HG02852 (cell line): ENCODE measurements at regions not wholly inside any gene's neighbourhood (a gene's known extent, or its start where the extent isn't known, plus 50 kb on each side); places are given as distances from the start of the nearest gene placed in this dataset.

Experiments
- ATAC-seq: cut with Tn5 transposase; IDR thresholded peaks from one replicate; pipeline ENCODE4 v1.9.1; 2021; ENCODE audit warnings: mild to moderate bottlenecking, moderate library complexity; ENCODE audit not compliant: unreplicated experiment

- ATAC-seq, result no peak
Observed at GRCh38 chr7:131098527-131098926, 229.1 kb upstream of the MKLN1 start.

DNA sequence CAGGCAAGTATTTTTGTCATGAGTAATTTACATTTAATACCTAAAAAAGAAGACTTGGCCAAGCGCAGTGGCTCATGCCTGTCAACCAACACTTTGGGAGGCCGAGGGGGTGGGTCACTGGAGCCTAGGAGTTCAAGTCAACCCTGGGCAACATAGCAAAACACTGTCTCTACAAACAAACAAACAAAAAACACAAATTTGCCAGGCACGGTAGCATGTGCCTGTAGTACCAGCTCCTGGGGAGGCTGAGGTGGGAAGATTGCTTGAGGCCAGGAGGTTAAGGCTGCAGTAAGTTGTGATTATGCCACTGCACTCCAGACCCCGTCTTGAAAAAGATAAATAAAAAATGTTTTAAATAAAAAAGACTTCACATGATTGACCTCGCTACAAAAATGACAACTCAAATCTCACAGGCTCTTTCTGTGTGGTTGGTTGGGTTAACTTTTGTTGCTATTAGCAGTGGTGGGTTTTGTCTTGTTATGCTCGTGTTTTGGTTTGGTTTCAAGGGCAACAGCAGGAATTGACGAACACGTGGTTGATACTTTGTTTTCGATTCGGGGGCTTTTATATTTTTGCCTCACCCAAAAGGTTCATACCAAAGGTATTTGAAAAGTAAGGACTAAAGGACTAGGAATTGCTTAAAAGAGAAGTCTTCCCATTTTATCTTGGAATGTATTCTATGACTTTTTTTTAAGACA is 227.2 kb upstream of the MKLN1 start:
- ATAC-seq, result no peak

DNA sequence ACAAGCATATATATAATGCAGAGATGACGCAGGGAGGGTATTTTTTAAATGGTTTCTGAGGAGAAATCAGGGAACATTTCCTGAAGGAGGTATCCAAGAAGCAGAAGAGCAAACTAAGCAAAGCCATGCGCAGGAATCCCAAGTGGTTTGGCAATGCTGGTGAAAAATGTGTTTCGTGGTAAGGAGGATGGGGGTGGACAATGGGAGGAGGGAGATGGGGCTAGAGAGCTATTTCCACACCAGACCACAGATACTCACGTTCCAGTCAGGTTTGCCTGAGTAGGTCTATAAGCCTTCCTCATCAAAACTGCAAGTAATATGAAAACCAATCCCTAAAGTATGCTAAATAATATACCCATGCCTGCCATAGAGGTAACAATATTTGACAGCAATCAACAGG is 223.7 kb upstream of the MKLN1 start:
- no peak for ATAC-seq

- no peak for ATAC-seq
Observed at GRCh38 chr7:131104596-131105293, 222.9 kb upstream of the MKLN1 start.

- ATAC-seq, result no peak
Observed at GRCh38 chr7:131105294-131105798, 222.3 kb upstream of the MKLN1 start.

GRCh38 chr7:131105799-131106680 is 221.6 kb upstream of the MKLN1 start:
- peak; percentile 32 for ATAC-seq

DNA sequence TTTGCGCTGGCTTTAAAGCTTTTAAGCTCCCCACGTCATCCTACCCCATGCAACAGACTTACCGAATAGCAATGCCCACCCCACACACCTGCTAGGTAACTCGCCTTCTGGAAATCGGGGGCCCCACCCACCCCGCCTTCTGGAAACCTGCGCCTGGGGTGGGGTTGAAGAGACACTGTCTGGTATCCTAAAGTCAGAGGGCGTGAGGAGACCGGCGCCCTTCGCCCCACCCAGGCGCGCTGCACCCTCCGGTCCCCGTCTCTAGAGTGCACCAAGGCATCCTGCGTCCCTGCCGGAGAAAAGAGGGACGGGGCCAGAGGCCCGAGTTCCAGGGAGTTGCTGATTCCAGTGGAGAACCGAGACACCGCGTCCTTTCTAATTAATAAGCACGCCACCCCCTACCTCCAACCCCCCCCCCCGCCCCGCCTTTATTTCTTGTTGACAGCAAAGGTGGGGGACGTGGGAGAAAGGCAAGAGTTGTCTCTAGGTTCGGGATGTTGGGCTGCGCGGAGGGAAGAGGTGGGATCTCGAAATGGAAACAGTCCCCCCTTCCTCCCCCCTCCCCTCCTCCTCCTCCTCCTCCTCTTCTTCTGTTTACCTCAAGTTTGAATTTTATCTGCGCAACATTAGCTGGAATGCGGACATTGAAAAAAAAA is 220.9 kb upstream of the MKLN1 start:
- ATAC-seq, result no peak

DNA sequence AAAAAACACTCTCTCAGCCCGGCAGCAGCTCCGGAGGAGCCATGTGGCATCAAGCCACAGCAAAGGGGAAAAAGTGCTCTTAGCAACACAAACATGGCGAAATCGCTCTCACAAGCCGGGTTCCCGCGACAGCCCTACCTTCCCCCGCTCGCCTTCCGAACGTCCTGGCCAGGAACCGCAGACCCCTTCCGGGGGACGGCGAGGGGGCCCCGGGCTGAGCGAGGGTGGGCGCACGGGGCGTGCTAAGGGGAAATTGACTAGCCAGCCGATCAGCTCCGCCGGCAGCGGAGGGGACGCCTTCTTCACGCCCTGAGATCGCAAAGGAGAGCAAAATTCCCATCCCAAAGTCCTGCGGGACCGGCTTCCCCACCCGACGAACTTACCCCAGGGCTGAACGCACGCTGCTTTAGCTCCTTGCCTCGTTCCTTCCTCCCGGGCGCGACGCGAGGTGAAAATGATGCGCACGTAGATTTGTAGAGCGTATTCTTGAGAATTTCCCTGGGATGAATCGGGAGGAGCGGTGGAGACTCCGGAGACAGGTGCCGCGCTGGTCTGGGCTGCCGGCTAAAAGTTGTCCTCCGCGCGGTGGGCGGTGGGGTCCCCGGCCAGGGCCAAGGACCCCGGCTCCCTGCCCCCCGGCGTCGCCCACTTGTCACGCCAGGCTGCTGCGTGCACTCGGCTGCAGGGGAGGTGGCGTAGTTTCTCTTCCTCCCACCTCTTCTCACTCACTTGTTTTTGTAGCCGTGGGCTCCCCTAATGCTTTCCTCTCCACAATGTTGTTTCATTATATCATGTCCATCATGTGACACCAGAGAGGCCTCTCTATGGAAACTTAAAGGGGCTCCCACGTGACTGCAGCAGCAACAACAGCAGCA is 220.1 kb upstream of the MKLN1 start:
- peak; percentile 50 for ATAC-seq

- ATAC-seq, result no peak
Observed at GRCh38 chr7:131108212-131108940, 219.3 kb upstream of the MKLN1 start.

DNA sequence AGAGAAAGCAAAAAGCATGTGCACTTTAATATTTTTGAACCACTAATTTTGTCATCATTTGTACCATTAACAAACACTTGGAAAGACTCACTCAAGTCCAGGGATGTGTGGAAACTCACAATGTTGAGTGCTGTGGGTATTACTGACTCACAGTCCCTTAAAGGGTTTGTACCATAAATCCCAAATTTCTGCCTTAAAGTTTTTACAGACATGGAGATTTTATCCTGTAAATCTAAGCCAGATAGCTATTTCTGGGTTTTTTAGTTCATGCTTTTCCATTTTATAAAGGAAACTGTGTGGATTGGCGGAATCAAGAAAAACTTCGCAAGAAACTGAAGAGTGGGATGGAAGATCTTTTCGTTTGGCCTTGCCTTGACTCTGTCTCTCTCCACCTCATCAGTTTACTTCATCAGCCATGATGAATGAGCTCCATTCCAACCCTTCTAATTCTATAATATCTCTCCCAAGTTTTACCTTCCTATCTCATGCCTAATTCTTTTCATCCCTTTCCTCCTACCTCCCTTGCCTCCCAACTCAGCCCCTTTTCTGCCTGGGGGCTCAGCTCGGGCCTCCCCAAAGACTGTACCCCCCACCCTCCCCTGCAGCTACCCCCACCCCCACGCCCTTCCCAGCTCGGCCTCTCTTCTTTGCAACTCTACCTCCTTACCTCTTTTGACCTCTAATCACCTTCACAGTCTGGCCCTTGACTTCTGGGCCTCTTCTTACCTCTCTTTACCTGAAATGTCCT is 218.5 kb upstream of the MKLN1 start:
- ATAC-seq, result no peak

- peak; percentile 19 for ATAC-seq
Observed at GRCh38 chr7:131109759-131110296, 217.8 kb upstream of the MKLN1 start.

DNA sequence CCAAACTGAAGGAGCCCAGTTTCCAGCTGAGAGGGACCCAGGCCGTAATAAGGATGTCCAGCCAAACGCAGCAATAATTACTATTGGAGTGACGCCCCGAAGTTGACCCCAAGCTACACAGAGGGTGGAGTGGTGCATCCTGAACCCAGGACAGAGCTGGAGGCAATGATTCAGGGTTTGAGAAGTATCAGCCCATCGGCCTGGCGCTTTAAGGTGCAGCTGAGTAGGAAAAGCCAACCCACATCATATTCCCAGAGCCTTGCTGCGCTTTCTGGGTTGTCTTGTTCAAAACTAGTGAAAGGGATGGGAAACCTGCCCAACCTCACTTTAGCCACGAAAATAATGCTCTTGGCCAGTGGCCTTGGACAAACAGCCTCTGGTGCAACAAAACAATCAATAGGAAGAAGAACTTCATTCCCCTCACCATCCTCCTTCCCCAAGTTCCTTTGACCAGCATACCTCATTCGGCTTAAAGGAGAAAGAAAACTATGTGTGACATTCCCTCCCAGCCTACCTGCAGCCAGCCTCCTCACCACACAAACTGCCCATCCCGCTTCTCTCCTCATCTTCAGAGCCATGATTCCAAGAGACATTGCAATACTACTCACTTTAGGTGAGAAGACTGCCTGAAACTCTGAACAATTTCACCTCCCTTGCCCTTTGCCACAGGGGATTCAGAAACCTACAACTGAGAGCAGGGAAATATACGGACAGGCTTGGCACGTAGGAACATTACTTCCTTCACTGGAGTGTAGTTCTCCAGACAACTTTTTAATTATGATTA is 217.2 kb upstream of the MKLN1 start:
- no peak for ATAC-seq

- no peak for ATAC-seq
Observed at GRCh38 chr7:131111081-131111576, 216.5 kb upstream of the MKLN1 start.

- no peak for ATAC-seq
Observed at GRCh38 chr7:131111792-131112191, 215.9 kb upstream of the MKLN1 start.

GRCh38 chr7:131112431-131112830 is 215.2 kb upstream of the MKLN1 start:
- ATAC-seq, result no peak

DNA sequence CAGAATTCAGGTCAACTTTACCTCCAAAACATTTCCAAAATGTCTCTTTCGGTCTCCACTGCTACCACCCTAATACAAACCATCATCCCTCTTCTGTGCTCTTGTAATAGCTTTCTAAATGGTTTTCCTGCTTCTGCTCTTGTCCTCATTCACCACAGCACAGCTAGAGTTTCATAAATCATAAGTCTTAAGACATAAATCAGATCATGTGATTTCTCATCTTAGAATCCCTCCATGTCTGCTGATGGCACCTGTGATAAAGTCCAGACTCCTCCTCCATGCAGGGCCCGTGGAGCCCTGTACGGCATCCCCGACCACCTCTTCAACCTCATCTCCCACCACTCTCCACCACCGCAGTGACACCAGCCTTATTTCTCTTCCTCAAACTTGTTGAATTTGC is 212.3 kb upstream of the MKLN1 start:
- ATAC-seq, result no peak

GRCh38 chr7:131117439-131117838 is 210.2 kb upstream of the MKLN1 start:
- ATAC-seq, result no peak
